Upper lobe of left lung (tissue), 6 donors: ENCODE measurements at regions not wholly inside any gene's neighbourhood (a gene's known extent, or its start where the extent isn't known, plus 50 kb on each side); places are given as distances from the start of the nearest gene placed in this dataset.

Experiments
- ATAC-seq, 2 donors: fragments of 200-7000 bp; cut with Tn5 transposase; one replicate each; pipeline ENCODE4 v1.9.1; 2022; ENCODE audit warnings: mild to moderate bottlenecking in 2 of 2, moderate library complexity in 2 of 2; ENCODE audit not compliant: low FRiP score in 2 of 2
- DNase-seq, 2 donors: peaks; one replicate each; pipeline ENCODE4 v3.0.0-alpha.2; 2019 to 2020
- H3K27ac ChIP-seq, 4 donors: fragments of 200-600 bp; sonication (generic); one replicate each; pipeline ENCODE4 v1.5.1; 2016 to 2019
- H3K27me3 ChIP-seq, 4 donors: fragments of 200-600 bp; sonication (generic); one replicate each; pipeline ENCODE4 v1.5.1; 2017 to 2019
- H3K36me3 ChIP-seq, 4 donors: fragments of 200-600 bp; sonication (generic); one replicate each; pipeline ENCODE4 v1.5.1; 2016 to 2019
- H3K4me1 ChIP-seq, 4 donors: fragments of 200-600 bp; sonication (generic); one replicate each; pipeline ENCODE4 v1.5.1; 2018 to 2019
- H3K4me3 ChIP-seq, 4 donors: fragments of 200-600 bp; sonication (generic); one replicate each; pipeline ENCODE4 v1.5.1; 2017 to 2019; ENCODE audit warnings: mild to moderate bottlenecking in 2 of 4, moderate library complexity in 1 of 4
- H3K9me3 ChIP-seq, 4 donors: fragments of 200-600 bp; sonication (generic); one replicate each; pipeline ENCODE4 v1.5.1; 2018 to 2019
- CTCF ChIP-seq, 6 experiments: fragments of 450-650 bp in 4 of 6; fragments of 200-600 bp in 2 of 6; sonication (generic) in 2 of 6; IDR thresholded peaks; one replicate each; pipeline ENCODE4 v1.5.1; 2016 to 2019; ENCODE audit warnings: antibody characterized with exemption in 6 of 6
- EP300 ChIP-seq, 4 donors: sonication (generic); formaldehyde crosslinking; IDR thresholded peaks; one replicate each; pipeline ENCODE4 v1.5.1; 2017; ENCODE audit warnings: antibody characterized with exemption in 4 of 4, control low read depth in 2 of 4
- POLR2A ChIP-seq, 4 donors: fragments of 450-650 bp; IDR thresholded peaks; one replicate each; pipeline ENCODE4 v1.5.1; 2016 to 2017; ENCODE audit warnings: antibody characterized with exemption in 4 of 4, mild to moderate bottlenecking in 2 of 4
- POLR2AphosphoS5 ChIP-seq, 2 donors: sonication (generic); formaldehyde crosslinking; IDR thresholded peaks; one replicate each; pipeline ENCODE4 v1.5.1; 2017; ENCODE audit warnings: antibody characterized with exemption in 2 of 2
- WGBS, 2 donors: methylation state at CpG; one replicate each; pipeline ENCODE4 v1.1.5; 2017 to 2018; 5-methylcytosine and 5-hydroxymethylcytosine counted together
- donor health status: DM: no; HTN: no; CAD: no; lungs with moderate emphysema.
- donor health status: DM: no; HTN: yes; CAD: no; lungs with severe emphysema.

DNA sequence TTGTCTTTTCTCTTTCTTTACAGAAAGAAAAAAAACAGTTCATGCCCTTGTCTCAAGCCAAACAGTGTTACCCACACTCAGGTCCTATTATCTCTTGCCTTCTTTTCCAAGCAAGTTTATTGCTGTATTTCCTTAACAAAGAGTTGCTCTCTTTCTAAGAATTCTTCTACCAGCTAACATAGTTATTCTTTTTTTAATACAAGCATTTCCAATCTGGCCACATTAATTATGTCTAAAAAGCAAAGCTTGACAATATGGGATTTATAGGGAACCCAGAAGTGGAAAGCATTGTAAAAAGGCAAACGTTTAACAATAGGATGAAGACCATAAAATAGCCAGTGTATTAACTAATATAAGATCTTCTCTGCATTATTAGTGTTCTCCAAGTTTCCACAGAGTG, 272.5 kb upstream of the CWC22 start:
- DNase-seq, result no peak
- WGBS, 2 donors, result 66 to 79% methylated on average over 1 of the region's 1 CpG
- Histone ChIP-seq H3K4me3 (no peak overlapping the region), H3K4me1 (no peaks in the 10 kb centered on the region), H3K9me3 (no peaks in the 10 kb centered on the region), H3K27me3 (no peaks in the 10 kb centered on the region), H3K27ac (no peak overlapping the region), H3K36me3 (no peaks in the 10 kb centered on the region)
- no peak for TF ChIP-seq EP300 (IDR thresholded peaks at IDR 0.05)
- TF ChIP-seq POLR2A (IDR thresholded peaks at IDR 0.05), result no peak
- no peak for TF ChIP-seq CTCF (IDR thresholded peaks at IDR 0.05)
- TF ChIP-seq POLR2AphosphoS5 (IDR thresholded peaks at IDR 0.05), result no peak
- ATAC-seq, result no peak

- H3K27me3 ChIP-seq, result no peaks in the 10 kb centered on the region
- H3K4me3 ChIP-seq, result no peak overlapping the region
- TF ChIP-seq EP300 (IDR thresholded peaks at IDR 0.05) (no peak), POLR2A (IDR thresholded peaks at IDR 0.05) (no peak), POLR2AphosphoS5 (IDR thresholded peaks at IDR 0.05) (no peak)
- H3K9me3 ChIP-seq, result no peaks in the 10 kb centered on the region
- H3K36me3 ChIP-seq, result no peaks in the 10 kb centered on the region
- WGBS, 2 donors, result 75 to 78% methylated on average over 2 of the region's 2 CpGs
- ATAC-seq, result no peak
- no peak for DNase-seq
- H3K4me1 ChIP-seq, result no peaks in the 10 kb centered on the region
- H3K27ac ChIP-seq, result no peak overlapping the region
Observed at GRCh38 chr2:180276733-180277132, 269.6 kb upstream of the CWC22 start.

GRCh38 chr2:180268006-180268405, 260.9 kb upstream of the CWC22 start:
- WGBS, 2 donors, result 81 to 94% methylated on average over 3 of the region's 3 CpGs
- Histone ChIP-seq H3K27me3 (no peaks in the 10 kb centered on the region), H3K27ac (no peak overlapping the region), H3K9me3 (no peaks in the 10 kb centered on the region), H3K4me1 (no peaks in the 10 kb centered on the region), H3K36me3 (no peaks in the 10 kb centered on the region), H3K4me3 (no peak overlapping the region)
- TF ChIP-seq CTCF (IDR thresholded peaks at IDR 0.05), result no peak
- no peak for TF ChIP-seq POLR2A (IDR thresholded peaks at IDR 0.05)
- TF ChIP-seq EP300 (IDR thresholded peaks at IDR 0.05), result no peak
- no peak for TF ChIP-seq POLR2AphosphoS5 (IDR thresholded peaks at IDR 0.05)
- no peak for DNase-seq
- ATAC-seq, result no peak

DNA sequence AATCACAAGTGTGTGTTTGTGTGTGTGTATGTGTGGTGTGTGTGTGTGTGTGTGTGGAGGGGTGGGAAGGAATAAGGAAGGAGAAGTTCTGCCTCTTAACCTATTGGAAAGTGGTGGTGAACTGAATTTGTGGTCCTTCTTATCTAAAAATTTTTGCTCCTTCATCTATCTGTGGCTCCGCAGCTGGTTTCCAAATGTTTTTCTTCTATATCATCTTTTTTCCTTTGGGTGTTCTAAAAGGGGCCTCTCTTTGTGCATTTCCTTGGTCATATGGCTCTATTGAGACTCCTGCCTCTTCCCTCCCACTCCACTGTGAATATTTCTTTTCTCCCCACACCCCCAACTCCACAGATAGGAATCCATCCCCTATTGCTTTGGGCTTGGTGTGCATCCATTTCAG, 254.9 kb upstream of the CWC22 start:
- H3K27ac ChIP-seq, result no peak overlapping the region
- H3K4me1 ChIP-seq, result no peaks in the 10 kb centered on the region
- H3K9me3 ChIP-seq, result no peaks in the 10 kb centered on the region
- H3K4me3 ChIP-seq, result no peak overlapping the region
- no peak for ATAC-seq
- DNase-seq, result no peak
- H3K36me3 ChIP-seq, result no peaks in the 10 kb centered on the region
- WGBS, 2 donors, result 100% methylated on average over 1 of the region's 1 CpG
- TF ChIP-seq CTCF (IDR thresholded peaks at IDR 0.05) (no peak), POLR2A (IDR thresholded peaks at IDR 0.05) (no peak), EP300 (IDR thresholded peaks at IDR 0.05) (no peak), POLR2AphosphoS5 (IDR thresholded peaks at IDR 0.05) (no peak)
- H3K27me3 ChIP-seq, result no peaks in the 10 kb centered on the region

DNA sequence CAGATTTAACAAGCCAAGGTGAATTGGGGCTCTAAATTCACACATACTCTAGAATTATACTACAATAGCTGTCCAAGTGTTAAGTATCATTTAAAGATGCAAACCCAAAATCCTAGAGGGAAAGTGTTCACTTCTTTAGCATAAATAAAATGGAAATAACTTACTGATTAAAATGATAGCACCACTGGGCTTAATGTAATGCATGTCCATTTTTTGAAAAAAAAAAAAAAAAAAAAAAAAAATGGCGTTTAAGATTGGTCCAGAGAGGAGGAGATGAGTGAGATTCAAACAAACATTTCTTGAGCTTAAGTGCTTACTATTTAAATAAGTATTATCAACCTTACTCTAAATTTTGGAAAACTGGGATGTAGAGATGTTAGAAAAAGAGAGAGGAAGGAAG, 251.5 kb upstream of the CWC22 start:
- Histone ChIP-seq H3K9me3 (no peaks in the 10 kb centered on the region), H3K27me3 (no peaks in the 10 kb centered on the region), H3K36me3 (no peaks in the 10 kb centered on the region), H3K4me1 (no peaks in the 10 kb centered on the region), H3K4me3 (no peak overlapping the region), H3K27ac (no peak overlapping the region)
- WGBS, 2 donors, result 50 to 59% methylated on average over 1 of the region's 1 CpG
- TF ChIP-seq POLR2A (IDR thresholded peaks at IDR 0.05), result no peak
- TF ChIP-seq POLR2AphosphoS5 (IDR thresholded peaks at IDR 0.05), result no peak
- no peak for TF ChIP-seq EP300 (IDR thresholded peaks at IDR 0.05)
- TF ChIP-seq CTCF (IDR thresholded peaks at IDR 0.05), result no peak
- DNase-seq (no peak), ATAC-seq (no peak)
